HFF-Myc (cell line): ENCODE measurements at regions not wholly inside any gene's neighbourhood (a gene's known extent, or its start where the extent isn't known, plus 50 kb on each side); places are given as distances from the start of the nearest gene placed in this dataset.

ENCODE experiments used
- DNase-seq: peaks from one replicate; pipeline ENCODE4 v3.0.0-alpha.2; 2011; ENCODE audit warnings: low read depth; ENCODE audit errors: extremely low read depth
- H3K4me3 ChIP-seq: replicated peaks from 2 replicates; pipeline ENCODE4 v1.5.1; 2011; ENCODE audit warnings: low read depth, mild to moderate bottlenecking, control low read depth, low read length
- CTCF ChIP-seq: IDR thresholded peaks from 2 replicates; pipeline ENCODE4 v1.5.1; 2012; ENCODE audit warnings: mild to moderate bottlenecking, low read depth, low read length, control low read depth; ENCODE audit errors: missing control alignments

DNA sequence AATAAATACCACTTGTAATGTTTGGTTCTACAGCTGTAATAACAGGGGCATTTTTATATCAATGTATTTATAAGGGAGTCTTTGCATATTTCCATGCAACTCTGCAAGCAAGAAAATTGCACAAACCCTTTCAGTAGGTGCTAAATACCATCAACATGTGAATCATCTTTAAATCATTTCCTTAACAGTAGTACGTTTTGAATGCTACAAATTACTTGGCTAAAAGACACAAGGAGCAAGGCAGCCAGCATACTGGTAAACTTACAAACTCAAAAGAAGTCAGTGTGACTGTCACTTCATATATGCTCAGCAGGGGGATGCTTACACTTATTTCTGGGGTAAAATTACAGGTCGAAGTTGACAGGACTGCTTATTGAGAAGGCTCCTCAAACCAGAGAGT lies 402.4 kb downstream of the EFNB2 start:
- no peak overlapping the region for H3K4me3 ChIP-seq
- DNase-seq, result no peak
- no peak for TF ChIP-seq CTCF

DNA sequence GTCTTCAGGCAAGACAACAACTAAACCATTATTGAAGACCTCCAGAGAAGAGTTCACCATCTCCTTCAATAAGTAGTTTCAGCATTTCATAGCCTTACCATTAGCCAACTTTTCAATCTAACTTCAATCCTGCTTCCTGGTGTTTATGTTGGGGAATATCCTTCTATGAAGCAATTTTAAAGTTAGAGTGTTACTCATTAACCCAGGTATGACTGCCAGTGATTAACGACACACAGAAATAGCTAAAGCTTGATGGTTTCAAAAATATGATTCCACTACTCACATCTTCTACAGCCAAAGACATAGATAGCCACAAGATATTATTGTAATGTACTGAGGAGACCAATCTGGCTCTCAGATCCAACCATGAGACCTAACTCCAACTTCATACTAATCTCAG lies 403.2 kb downstream of the EFNB2 start:
- no peak for DNase-seq
- TF ChIP-seq CTCF, result no peak
- H3K4me3 ChIP-seq, result no peak overlapping the region

DNA sequence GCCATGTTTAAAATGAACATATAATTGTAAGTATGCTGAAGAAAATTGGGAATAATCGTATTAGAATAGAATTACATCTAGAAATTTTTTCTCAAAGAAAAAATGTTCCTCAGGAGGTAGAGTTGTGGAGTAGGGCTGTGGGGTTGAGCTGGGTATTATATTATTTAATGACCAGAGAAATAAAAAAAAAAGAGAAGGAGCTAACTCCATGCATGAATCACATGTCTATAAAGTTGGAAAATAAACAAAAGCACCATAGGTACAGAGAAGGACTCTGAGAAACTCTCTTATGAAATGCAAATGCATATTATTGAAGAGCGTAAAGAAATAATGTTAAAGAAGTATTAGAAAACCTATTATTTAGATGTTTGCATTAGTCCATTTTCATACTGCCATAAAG lies 405.5 kb downstream of the EFNB2 start:
- no peak for TF ChIP-seq CTCF
- no peak overlapping the region for H3K4me3 ChIP-seq
- no peak for DNase-seq

DNA sequence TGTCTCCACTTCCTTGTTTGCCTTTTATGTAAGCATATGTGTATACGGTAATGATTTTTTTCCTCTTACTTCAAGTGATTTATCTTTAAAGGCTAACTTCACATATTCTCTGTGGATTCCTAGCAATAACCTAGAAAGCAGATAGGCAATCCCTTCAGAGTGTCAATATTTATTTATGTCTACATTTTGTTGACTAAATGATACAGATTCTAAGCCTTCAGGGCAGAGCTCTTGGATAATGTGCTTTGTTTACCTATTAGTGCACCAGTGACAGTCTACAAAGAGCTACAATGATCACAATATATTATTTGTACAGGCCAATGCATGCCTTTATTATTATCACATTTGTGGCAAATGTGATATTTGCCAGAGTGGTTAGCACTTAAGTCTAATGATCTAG lies 406.2 kb downstream of the EFNB2 start:
- no peak for TF ChIP-seq CTCF
- DNase-seq, result no peak
- H3K4me3 ChIP-seq, result no peak overlapping the region

DNA sequence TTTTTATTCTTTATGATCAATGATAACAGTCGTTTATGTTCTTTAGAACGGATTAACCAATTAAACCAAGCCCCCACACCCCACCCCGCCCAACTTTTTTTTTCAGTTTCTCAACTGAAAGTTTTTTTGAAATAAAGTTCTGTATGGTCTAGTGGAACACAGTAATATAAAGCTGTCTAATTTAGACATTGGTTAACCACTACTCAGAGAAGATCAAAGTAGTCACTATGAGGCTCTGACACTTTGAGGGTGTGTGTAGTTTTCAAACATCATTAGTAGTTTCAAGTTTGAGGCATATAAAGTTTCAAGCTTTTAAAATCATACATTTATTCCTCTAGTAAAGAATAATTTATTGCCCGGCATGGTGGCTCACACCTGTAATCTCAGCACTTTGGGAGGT lies 413.2 kb downstream of the EFNB2 start:
- H3K4me3 ChIP-seq, result no peak overlapping the region
- TF ChIP-seq CTCF, result no peak
- no peak for DNase-seq

DNA sequence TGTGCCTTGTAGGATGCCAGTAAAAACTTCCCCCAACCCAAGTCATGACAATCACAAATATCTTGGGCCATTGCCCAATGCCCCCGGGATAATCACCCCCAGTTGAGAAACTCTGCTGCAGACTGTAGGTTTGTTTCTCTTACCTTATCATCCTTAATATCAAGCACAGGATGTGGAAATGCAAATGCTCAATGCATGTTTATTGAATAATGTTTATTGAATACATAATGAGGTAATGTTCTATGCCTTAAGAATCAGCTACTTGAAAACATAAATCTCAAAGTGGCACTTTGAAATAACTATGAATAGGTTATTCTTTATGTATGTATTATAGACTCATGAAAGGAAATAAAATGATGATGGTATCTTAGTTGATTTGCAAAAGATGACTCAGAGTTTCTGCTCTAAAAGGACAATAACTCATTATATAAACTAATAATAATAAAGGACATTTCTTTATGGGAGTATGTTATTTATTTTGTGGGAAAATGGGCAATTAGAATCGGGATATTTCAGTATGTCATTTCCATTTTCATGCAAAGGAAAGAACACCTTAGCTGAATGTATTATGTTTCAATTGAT lies 414.2 kb downstream of the EFNB2 start:
- no peak for TF ChIP-seq CTCF
- H3K4me3 ChIP-seq, result no peak overlapping the region
- DNase-seq, result no peak

DNA sequence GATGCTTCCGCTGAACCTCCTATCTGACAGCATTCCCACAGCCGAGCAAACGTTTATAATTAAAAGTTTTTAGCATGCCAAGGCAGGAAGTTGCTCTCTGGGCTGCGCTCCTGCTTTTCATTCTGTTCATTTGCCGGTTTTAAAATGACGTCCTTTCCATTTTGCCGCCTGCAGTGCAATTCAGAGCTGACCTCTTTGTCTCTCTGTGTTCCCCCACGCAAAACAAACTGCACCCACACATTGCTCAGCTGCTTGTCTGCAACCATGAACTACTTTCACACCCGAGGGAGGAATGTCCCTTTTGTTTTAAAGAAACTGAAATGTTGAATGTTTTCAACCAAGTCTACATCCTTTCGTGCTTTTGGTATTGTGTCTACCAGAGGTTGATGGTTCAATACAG lies 416.5 kb downstream of the EFNB2 start:
- no peak for DNase-seq
- H3K4me3 ChIP-seq, result no peak overlapping the region
- no peak for TF ChIP-seq CTCF
